ENCODE measurements at regions not wholly inside any gene's neighbourhood (a gene's known extent, or its start where the extent isn't known, plus 50 kb on each side); places are given as distances from the start of the nearest gene placed in this dataset.

DNA sequence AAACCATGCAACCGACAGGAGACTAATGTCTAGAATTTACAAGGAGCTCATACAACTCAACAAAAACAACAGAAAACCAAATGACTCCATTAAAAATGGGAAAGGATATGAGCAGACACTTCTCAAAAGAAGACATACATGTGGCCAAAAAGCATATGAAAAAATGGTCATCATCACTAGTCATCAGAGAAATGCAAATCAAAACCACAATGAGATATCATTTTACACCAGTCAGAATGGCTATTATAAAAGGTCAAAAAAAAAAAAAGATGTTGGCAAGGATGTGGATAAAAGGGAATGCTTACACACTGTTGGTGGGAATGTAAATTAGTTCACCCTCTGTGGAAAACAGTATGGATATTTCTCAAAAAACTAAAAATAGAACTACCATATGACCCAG is 50.5 kb upstream of the CHRDL1 start:
- no peak for TF ChIP-seq POLR2A (IDR thresholded peaks at IDR 0.05)
- TF ChIP-seq, protein P1, sequence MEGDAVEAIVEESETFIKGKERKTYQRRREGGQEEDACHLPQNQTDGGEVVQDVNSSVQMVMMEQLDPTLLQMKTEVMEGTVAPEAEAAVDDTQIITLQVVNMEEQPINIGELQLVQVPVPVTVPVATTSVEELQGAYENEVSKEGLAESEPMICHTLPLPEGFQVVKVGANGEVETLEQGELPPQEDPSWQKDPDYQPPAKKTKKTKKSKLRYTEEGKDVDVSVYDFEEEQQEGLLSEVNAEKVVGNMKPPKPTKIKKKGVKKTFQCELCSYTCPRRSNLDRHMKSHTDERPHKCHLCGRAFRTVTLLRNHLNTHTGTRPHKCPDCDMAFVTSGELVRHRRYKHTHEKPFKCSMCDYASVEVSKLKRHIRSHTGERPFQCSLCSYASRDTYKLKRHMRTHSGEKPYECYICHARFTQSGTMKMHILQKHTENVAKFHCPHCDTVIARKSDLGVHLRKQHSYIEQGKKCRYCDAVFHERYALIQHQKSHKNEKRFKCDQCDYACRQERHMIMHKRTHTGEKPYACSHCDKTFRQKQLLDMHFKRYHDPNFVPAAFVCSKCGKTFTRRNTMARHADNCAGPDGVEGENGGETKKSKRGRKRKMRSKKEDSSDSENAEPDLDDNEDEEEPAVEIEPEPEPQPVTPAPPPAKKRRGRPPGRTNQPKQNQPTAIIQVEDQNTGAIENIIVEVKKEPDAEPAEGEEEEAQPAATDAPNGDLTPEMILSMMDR (IDR thresholded peaks at IDR 0.05), result no peak
